ENCODE measurements at regions not wholly inside any gene's neighbourhood (a gene's known extent, or its start where the extent isn't known, plus 50 kb on each side); places are given as distances from the start of the nearest gene placed in this dataset.

DNA sequence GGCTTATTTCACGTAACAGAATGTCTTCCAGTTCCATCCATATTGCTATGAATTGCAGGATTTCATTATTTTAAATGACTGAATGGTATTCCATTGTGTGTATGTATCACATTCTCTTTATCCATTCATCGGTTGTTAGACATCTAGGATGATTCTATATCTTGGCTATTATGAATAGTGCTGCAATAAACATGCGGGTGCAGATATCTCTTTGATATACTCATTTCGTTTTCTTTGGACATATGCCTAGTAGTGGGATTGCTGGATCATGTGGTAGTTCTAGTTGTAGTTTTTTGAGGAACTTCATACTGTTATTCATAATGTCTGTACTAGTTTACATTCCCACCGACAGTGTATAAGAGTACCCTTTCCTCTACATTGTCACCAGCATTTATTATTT, 460.5 kb downstream of the MAN2A1 start:
- DNase-seq: no peak

GRCh38 chr5:110159202-110159601, 469.5 kb downstream of the MAN2A1 start:
- no peak for DNase-seq

GRCh38 chr5:110161162-110161561, 471.4 kb downstream of the MAN2A1 start:
- DNase-seq: no peak

GRCh38 chr5:110165366-110165765, 475.6 kb downstream of the MAN2A1 start:
- DNase-seq: no peak

DNA sequence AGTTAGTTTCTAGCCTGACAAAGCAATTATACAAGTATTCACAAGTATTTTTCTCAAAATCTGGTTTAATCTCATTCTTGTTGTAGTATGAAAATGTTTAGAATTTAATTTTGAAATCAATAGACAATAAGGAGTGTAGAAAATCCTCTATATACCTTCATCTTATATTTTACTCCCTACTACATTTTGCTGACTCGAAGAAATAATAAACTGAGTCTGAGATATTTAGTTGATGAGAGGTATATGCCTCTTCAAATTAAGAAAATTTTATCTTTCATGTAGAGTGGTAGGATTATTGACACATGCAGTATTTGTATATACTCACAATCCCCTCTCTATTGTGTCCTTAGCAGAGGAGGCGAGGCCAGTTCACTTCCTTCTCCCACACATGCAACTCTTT, 477.7 kb downstream of the MAN2A1 start:
- DNase-seq: no peak

GRCh38 chr5:110169461-110169860, 479.7 kb downstream of the MAN2A1 start:
- DNase-seq: no peak

DNA sequence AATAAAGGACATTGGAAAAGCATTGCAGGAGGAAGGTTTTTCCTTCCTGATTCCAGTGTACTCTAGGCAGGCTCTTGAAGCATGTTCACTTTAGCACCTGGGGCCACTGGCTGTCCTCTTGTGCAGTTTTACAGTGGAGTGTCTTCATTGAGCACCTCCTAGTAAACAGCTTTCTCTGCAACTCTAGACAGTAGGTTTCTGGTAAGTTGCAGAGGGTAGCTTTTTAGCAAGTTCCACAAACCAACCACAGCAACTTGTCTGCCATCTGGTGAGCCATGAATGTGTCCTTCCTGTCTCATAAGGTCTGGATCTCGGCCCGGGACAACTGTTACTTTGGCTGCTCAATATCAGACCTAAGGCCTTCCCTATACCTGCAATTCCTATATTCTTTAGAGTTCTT, 488.0 kb downstream of the MAN2A1 start:
- DNase-seq: no peak

GRCh38 chr5:110179321-110179720, 489.6 kb downstream of the MAN2A1 start:
- DNase-seq: no peak

DNA sequence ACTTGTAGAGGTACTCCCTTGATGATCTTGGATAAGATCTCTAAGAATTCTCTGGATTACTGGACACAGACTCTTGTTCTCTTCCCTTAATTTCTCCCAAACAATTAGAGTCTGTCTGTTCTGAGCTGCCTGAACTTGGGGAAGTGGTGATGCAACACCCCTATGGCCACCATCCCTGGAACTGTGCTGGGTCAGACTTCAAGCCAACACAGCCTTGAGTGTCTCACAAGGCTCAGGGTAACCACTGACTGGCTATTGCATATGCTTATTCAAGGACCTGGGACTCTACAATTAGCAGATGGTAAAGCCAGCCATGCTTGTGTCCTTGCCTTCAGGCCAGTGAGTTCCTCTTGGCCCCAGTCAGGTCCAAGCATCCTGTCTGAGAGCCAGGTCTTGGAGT, 504.5 kb downstream of the MAN2A1 start:
- no peak for DNase-seq

- DNase-seq: no peak
These were observed 505.6 kb downstream of the MAN2A1 start for GRCh38 chr5:110195288-110195687.

GRCh38 chr5:110201791-110202190, 512.1 kb downstream of the MAN2A1 start:
- no peak for DNase-seq

GRCh38 chr5:110203661-110204060, 513.9 kb downstream of the MAN2A1 start:
- no peak for DNase-seq

DNA sequence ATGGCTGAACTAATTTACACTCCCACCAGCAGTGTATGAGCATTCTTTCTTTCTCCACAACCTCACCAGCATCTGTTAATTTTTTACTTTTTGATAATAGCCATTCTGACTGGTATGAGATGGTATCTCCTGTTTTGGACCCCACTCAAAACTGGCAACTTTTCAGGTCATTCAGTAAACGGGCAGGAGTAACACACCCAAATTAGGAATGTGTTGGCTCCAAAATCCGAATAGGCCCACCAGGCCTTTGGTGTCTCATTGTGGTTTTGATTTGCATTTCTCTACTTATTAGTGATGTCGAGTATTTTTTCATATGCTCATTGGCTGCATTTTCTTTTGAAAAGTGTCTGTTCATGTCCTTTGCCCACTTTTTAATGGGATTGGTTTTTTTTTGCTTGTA, 517.1 kb downstream of the TMEM232 start:
- no peak for DNase-seq

- no peak for DNase-seq
These were observed 507.5 kb downstream of the TMEM232 start for GRCh38 chr5:110218981-110219380.

GRCh38 chr5:110219769-110220168, 506.7 kb downstream of the TMEM232 start:
- no peak for DNase-seq

GRCh38 chr5:110221036-110221435, 505.4 kb downstream of the TMEM232 start:
- no peak for DNase-seq

DNA sequence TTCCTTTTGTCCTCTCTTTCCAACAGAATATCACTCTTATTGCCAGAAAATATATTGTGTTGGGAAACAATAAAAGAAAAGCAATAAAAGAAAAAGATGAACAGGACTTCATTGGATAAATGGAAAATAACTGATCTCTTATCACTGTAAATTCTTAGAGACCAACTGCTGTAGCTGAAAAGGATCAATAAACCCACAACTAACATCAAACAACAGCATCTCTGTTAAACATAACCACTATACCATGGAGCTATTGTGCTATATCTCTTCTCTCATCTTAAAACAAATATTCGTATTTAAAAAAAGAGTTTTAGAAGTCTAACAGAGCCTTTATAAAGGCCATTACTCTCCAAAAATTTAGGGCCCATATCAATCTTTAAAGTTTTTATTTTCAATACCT, 502.4 kb downstream of the TMEM232 start:
- DNase-seq: no peak

GRCh38 chr5:110225949-110226348, 500.5 kb downstream of the TMEM232 start:
- DNase-seq: no peak

DNA sequence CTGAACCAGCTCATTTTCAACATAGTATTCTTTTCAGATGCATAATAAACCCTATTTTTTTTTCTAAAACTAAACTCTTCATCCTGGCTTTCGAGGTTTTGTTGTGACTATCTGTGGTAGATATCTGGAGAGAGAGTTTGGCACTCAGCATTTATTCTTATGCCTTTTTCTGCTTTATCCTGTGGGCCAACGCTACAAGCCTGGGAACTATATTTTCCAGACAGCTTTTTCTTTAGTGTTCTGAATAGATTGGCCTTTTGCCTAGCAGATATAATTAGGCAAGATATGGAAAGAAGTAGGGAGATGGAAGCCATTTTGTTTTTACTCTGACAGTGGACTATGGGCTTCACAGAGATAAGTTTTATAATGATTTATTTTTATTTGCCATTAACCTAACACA, 486.7 kb downstream of the TMEM232 start:
- DNase-seq: no peak

GRCh38 chr5:110242950-110243349, 483.5 kb downstream of the TMEM232 start:
- no peak for DNase-seq

GRCh38 chr5:110248921-110249320, 477.6 kb downstream of the TMEM232 start:
- no peak for DNase-seq

- no peak for DNase-seq
These were observed 476.1 kb downstream of the TMEM232 start for GRCh38 chr5:110250355-110250754.

DNA sequence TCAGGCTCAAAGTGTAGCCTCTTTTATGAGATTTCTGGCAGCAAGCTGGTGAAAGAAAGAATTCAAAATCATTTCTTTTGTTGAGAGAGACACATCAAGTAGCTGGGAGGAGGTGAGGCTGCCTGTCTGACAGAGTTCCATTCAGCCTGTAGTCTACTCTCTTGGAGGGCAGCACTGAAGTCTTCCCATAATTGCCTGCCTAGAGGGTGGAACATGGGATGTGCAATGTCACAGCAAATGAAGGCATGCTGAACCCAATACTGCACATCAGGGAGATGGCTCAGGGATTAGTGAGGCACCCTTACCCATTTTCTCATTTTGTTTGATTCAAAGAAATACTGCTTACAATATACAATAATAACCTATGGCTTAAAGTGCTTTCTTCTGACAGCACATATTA, 475.7 kb downstream of the TMEM232 start:
- DNase-seq: no peak

GRCh38 chr5:110251366-110251765, 475.1 kb downstream of the TMEM232 start:
- no peak for DNase-seq

GRCh38 chr5:110255194-110255593, 471.3 kb downstream of the TMEM232 start:
- no peak for DNase-seq

- DNase-seq: no peak
These were observed 470.2 kb downstream of the TMEM232 start for GRCh38 chr5:110256298-110256697.
